ENCODE measurements at regions not wholly inside any gene's neighbourhood (a gene's known extent, or its start where the extent isn't known, plus 50 kb on each side); places are given as distances from the start of the nearest gene placed in this dataset.

GRCh38 chr16:54724346-54724925, 206.2 kb upstream of the IRX5 start:
- DNase-seq: no peak

- DNase-seq: no peak
Observed at GRCh38 chr16:54722210-54722676, 208.4 kb upstream of the IRX5 start.

- DNase-seq: no peak
Observed at GRCh38 chr16:54720259-54720658, 210.4 kb upstream of the IRX5 start.

GRCh38 chr16:54719624-54720023, 211.0 kb upstream of the IRX5 start:
- DNase-seq: no peak

- DNase-seq: no peak
Observed at GRCh38 chr16:54718376-54718775, 212.3 kb upstream of the IRX5 start.

GRCh38 chr16:54715011-54715410, 215.7 kb upstream of the IRX5 start:
- DNase-seq: no peak

GRCh38 chr16:54712866-54713265, 217.8 kb upstream of the IRX5 start:
- no peak for DNase-seq

GRCh38 chr16:54707813-54708212, 222.9 kb upstream of the IRX5 start:
- no peak for DNase-seq

- no peak for DNase-seq
Observed at GRCh38 chr16:54706406-54706805, 224.3 kb upstream of the IRX5 start.

- DNase-seq: no peak
Observed at GRCh38 chr16:54703339-54703738, 227.3 kb upstream of the IRX5 start.

- DNase-seq: no peak
Observed at GRCh38 chr16:54699656-54700055, 231.0 kb upstream of the IRX5 start.

GRCh38 chr16:54697677-54698076, 233.0 kb upstream of the IRX5 start:
- DNase-seq: no peak

- no peak for DNase-seq
Observed at GRCh38 chr16:54696970-54697369, 233.7 kb upstream of the IRX5 start.

- no peak for DNase-seq
Observed at GRCh38 chr16:54696522-54696921, 234.1 kb upstream of the IRX5 start.

GRCh38 chr16:54694651-54695050, 236.0 kb upstream of the IRX5 start:
- DNase-seq: no peak

- no peak for DNase-seq
Observed at GRCh38 chr16:54693864-54694263, 236.8 kb upstream of the IRX5 start.

GRCh38 chr16:54690710-54691109, 240.0 kb upstream of the IRX5 start:
- DNase-seq: no peak

- DNase-seq: no peak
Observed at GRCh38 chr16:54690306-54690705, 240.4 kb upstream of the IRX5 start.

- no peak for DNase-seq
Observed at GRCh38 chr16:54689072-54689865, 241.4 kb upstream of the IRX5 start.

- DNase-seq: no peak
Observed at GRCh38 chr16:54688339-54688738, 242.3 kb upstream of the IRX5 start.

GRCh38 chr16:54687043-54687899, 243.4 kb upstream of the IRX5 start:
- DNase-seq: no peak

- DNase-seq: no peak
Observed at GRCh38 chr16:54685682-54686081, 245.0 kb upstream of the IRX5 start.

GRCh38 chr16:54679531-54679930, 251.1 kb upstream of the IRX5 start:
- no peak for DNase-seq

Data from RPMI8226 (cell line).